Middle frontal gyrus (tissue), 1 donor: ENCODE measurements at regions not wholly inside any gene's neighbourhood (a gene's known extent, or its start where the extent isn't known, plus 50 kb on each side); places are given as distances from the start of the nearest gene placed in this dataset.
"Not testable (repeated sequence)": the region's sequence is repeated elsewhere in the genome, so short reads cannot be mapped to it uniquely, and the experiment has no call there.

Experiments used
- DNase-seq: peaks from one replicate; pipeline ENCODE4 v3.0.0-alpha.2; 2015; ENCODE audit warnings: low spot score; ENCODE audit errors: extremely low spot score

GRCh38 chr6:88499845-88500699 is 333.9 kb upstream of the CNR1 start:
- no peak for DNase-seq

- DNase-seq: no peak
Observed at GRCh38 chr6:88499436-88499835, 333.3 kb upstream of the CNR1 start.

- not testable (repeated sequence) for DNase-seq
Observed at GRCh38 chr6:88497403-88497802, 331.3 kb upstream of the CNR1 start.

GRCh38 chr6:88494401-88495140 is 328.4 kb upstream of the CNR1 start:
- no peak for DNase-seq

GRCh38 chr6:88493717-88494116 is 327.6 kb upstream of the CNR1 start:
- DNase-seq: no peak

- no peak for DNase-seq
Observed at GRCh38 chr6:88492824-88493223, 326.7 kb upstream of the CNR1 start.

GRCh38 chr6:88492241-88492640 is 326.1 kb upstream of the CNR1 start:
- DNase-seq: no peak

GRCh38 chr6:88491266-88491880 is 325.2 kb upstream of the CNR1 start:
- no peak for DNase-seq

- no peak for DNase-seq
Observed at GRCh38 chr6:88490908-88491264, 324.7 kb upstream of the CNR1 start.

GRCh38 chr6:88490195-88490907 is 324.2 kb upstream of the CNR1 start:
- no peak for DNase-seq

- DNase-seq: no peak
Observed at GRCh38 chr6:88483424-88483823, 317.3 kb upstream of the CNR1 start.

GRCh38 chr6:88482465-88482864 is 316.3 kb upstream of the CNR1 start:
- DNase-seq: no peak

- no peak for DNase-seq
Observed at GRCh38 chr6:88481519-88481918, 315.4 kb upstream of the CNR1 start.

GRCh38 chr6:88480816-88481215 is 314.7 kb upstream of the CNR1 start:
- no peak for DNase-seq

- DNase-seq: no peak
Observed at GRCh38 chr6:88477413-88477812, 311.3 kb upstream of the CNR1 start.

GRCh38 chr6:88476388-88476787 is 310.2 kb upstream of the CNR1 start:
- no peak for DNase-seq

GRCh38 chr6:88474720-88475119 is 308.6 kb upstream of the CNR1 start:
- no peak for DNase-seq

GRCh38 chr6:88473589-88473988 is 307.4 kb upstream of the CNR1 start:
- no peak for DNase-seq

- DNase-seq: no peak
Observed at GRCh38 chr6:88472851-88473525, 306.8 kb upstream of the CNR1 start.

- no peak for DNase-seq
Observed at GRCh38 chr6:88459643-88460042, 293.5 kb upstream of the CNR1 start.

- DNase-seq: no peak
Observed at GRCh38 chr6:88459189-88459588, 293.0 kb upstream of the CNR1 start.
